ENCODE measurements at regions not wholly inside any gene's neighbourhood (a gene's known extent, or its start where the extent isn't known, plus 50 kb on each side); places are given as distances from the start of the nearest gene placed in this dataset.

- TF ChIP-seq CTCF (IDR thresholded peaks at IDR 0.05): no peak
- TF ChIP-seq POLR2A (IDR thresholded peaks at IDR 0.05): no peak
- no peak for TF ChIP-seq POLR2AphosphoS5 (IDR thresholded peaks at IDR 0.05; ENCODE audit: insufficient read depth in 1 of 2, low read depth in 1 of 2)
Measured at GRCh38 chr10:124220971-124221355, 127.6 kb upstream of the CHST15 start.
